ENCODE measurements at regions not wholly inside any gene's neighbourhood (a gene's known extent, or its start where the extent isn't known, plus 50 kb on each side); places are given as distances from the start of the nearest gene placed in this dataset.

DNA sequence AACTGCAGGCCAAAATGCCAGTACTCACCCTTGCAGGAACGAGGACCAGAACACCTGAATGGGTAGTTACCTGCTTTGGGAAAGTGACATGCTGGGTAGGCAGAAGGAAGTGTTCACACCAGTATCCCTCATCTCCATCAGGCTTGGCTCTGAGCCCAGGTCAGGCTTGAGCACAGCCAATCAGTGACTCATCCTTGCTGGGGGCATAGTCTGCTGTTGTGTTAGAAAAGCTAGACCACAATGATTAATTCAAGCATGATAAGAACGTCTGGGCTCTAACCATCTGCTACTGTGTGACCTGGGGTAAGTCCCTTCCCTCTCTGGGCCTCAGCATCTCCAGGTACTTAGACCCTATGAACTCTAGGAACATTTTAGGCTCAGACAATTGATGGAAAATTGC lies 450.4 kb downstream of the MIAT start (continued):
- TF ChIP-seq, protein P1, sequence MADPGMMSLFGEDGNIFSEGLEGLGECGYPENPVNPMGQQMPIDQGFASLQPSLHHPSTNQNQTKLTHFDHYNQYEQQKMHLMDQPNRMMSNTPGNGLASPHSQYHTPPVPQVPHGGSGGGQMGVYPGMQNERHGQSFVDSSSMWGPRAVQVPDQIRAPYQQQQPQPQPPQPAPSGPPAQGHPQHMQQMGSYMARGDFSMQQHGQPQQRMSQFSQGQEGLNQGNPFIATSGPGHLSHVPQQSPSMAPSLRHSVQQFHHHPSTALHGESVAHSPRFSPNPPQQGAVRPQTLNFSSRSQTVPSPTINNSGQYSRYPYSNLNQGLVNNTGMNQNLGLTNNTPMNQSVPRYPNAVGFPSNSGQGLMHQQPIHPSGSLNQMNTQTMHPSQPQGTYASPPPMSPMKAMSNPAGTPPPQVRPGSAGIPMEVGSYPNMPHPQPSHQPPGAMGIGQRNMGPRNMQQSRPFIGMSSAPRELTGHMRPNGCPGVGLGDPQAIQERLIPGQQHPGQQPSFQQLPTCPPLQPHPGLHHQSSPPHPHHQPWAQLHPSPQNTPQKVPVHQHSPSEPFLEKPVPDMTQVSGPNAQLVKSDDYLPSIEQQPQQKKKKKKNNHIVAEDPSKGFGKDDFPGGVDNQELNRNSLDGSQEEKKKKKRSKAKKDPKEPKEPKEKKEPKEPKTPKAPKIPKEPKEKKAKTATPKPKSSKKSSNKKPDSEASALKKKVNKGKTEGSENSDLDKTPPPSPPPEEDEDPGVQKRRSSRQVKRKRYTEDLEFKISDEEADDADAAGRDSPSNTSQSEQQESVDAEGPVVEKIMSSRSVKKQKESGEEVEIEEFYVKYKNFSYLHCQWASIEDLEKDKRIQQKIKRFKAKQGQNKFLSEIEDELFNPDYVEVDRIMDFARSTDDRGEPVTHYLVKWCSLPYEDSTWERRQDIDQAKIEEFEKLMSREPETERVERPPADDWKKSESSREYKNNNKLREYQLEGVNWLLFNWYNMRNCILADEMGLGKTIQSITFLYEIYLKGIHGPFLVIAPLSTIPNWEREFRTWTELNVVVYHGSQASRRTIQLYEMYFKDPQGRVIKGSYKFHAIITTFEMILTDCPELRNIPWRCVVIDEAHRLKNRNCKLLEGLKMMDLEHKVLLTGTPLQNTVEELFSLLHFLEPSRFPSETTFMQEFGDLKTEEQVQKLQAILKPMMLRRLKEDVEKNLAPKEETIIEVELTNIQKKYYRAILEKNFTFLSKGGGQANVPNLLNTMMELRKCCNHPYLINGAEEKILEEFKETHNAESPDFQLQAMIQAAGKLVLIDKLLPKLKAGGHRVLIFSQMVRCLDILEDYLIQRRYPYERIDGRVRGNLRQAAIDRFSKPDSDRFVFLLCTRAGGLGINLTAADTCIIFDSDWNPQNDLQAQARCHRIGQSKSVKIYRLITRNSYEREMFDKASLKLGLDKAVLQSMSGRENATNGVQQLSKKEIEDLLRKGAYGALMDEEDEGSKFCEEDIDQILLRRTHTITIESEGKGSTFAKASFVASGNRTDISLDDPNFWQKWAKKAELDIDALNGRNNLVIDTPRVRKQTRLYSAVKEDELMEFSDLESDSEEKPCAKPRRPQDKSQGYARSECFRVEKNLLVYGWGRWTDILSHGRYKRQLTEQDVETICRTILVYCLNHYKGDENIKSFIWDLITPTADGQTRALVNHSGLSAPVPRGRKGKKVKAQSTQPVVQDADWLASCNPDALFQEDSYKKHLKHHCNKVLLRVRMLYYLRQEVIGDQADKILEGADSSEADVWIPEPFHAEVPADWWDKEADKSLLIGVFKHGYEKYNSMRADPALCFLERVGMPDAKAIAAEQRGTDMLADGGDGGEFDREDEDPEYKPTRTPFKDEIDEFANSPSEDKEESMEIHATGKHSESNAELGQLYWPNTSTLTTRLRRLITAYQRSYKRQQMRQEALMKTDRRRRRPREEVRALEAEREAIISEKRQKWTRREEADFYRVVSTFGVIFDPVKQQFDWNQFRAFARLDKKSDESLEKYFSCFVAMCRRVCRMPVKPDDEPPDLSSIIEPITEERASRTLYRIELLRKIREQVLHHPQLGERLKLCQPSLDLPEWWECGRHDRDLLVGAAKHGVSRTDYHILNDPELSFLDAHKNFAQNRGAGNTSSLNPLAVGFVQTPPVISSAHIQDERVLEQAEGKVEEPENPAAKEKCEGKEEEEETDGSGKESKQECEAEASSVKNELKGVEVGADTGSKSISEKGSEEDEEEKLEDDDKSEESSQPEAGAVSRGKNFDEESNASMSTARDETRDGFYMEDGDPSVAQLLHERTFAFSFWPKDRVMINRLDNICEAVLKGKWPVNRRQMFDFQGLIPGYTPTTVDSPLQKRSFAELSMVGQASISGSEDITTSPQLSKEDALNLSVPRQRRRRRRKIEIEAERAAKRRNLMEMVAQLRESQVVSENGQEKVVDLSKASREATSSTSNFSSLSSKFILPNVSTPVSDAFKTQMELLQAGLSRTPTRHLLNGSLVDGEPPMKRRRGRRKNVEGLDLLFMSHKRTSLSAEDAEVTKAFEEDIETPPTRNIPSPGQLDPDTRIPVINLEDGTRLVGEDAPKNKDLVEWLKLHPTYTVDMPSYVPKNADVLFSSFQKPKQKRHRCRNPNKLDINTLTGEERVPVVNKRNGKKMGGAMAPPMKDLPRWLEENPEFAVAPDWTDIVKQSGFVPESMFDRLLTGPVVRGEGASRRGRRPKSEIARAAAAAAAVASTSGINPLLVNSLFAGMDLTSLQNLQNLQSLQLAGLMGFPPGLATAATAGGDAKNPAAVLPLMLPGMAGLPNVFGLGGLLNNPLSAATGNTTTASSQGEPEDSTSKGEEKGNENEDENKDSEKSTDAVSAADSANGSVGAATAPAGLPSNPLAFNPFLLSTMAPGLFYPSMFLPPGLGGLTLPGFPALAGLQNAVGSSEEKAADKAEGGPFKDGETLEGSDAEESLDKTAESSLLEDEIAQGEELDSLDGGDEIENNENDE (IDR thresholded peaks at IDR 0.05; ENCODE audit: insufficient replicate concordance, low read length): no peak
- TF ChIP-seq RFX5 (IDR thresholded peaks at IDR 0.05; ENCODE audit: borderline replicate concordance, low read depth, low read length) (no peak), BACH1 (IDR thresholded peaks at IDR 0.05; ENCODE audit: low read length) (no peak), JUND (IDR thresholded peaks at IDR 0.05; ENCODE audit: low read length) (no peak), POLR2A (IDR thresholded peaks at IDR 0.05; ENCODE audit: control extremely low read depth in 1 of 2, low read depth in 2 of 2, low read length in 2 of 2) (no peak), CHD2 (IDR thresholded peaks at IDR 0.05; ENCODE audit: low read length) (no peak), BCL11A (IDR thresholded peaks at IDR 0.05; ENCODE audit: low read depth in 2 of 2, low read length in 2 of 2) (no peak), JUN (IDR thresholded peaks at IDR 0.05; ENCODE audit: low read depth, low read length) (no peak), SP2 (IDR thresholded peaks at IDR 0.05; ENCODE audit: low read length) (no peak), GTF2F1 (IDR thresholded peaks at IDR 0.05; ENCODE audit: borderline replicate concordance, low read depth, low read length) (no peak), CBX5 (IDR thresholded peaks at IDR 0.05; ENCODE audit: low read depth, low read length) (no peak), SIRT6 (IDR thresholded peaks at IDR 0.05; ENCODE audit: low read length) (no peak)
- TF ChIP-seq, protein P2, sequence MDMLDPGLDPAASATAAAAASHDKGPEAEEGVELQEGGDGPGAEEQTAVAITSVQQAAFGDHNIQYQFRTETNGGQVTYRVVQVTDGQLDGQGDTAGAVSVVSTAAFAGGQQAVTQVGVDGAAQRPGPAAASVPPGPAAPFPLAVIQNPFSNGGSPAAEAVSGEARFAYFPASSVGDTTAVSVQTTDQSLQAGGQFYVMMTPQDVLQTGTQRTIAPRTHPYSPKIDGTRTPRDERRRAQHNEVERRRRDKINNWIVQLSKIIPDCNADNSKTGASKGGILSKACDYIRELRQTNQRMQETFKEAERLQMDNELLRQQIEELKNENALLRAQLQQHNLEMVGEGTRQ (IDR thresholded peaks at IDR 0.05; ENCODE audit: low read length): no peak

Measured in H1 (cell line).